Kidney epithelial cell (primary cell): ENCODE measurements at regions not wholly inside any gene's neighbourhood (a gene's known extent, or its start where the extent isn't known, plus 50 kb on each side); places are given as distances from the start of the nearest gene placed in this dataset.
A peak's percentile ranks its signal among the peaks of the same experiment; 100 is the strongest.

Experiments used
- DNase-seq: peaks from one replicate; pipeline ENCODE4 v3.0.0-alpha.2; 2010; ENCODE audit warnings: low read depth
- H3K27me3 ChIP-seq: 2 replicates; pipeline ENCODE4 v1.6.0; 2011; ENCODE audit warnings: low read length; ENCODE audit not compliant: control insufficient read depth, insufficient read depth
- H3K36me3 ChIP-seq: 2 replicates; pipeline ENCODE4 v1.5.1; 2011; ENCODE audit warnings: low read length; ENCODE audit not compliant: control insufficient read depth, insufficient read depth
- H3K4me3 ChIP-seq: 2 replicates; pipeline ENCODE4 v1.5.1; 2011; ENCODE audit warnings: low read depth, mild to moderate bottlenecking, control low read depth, low read length
- TF ChIP-seq, protein P1 (sequence below): IDR thresholded peaks from 2 replicates; pipeline ENCODE4 v1.5.1; 2011; ENCODE audit warnings: mild to moderate bottlenecking, moderate library complexity, low read length, control low read depth, inconsistent platforms; ENCODE audit not compliant: insufficient read depth, poor library complexity, severe bottlenecking

DNA sequence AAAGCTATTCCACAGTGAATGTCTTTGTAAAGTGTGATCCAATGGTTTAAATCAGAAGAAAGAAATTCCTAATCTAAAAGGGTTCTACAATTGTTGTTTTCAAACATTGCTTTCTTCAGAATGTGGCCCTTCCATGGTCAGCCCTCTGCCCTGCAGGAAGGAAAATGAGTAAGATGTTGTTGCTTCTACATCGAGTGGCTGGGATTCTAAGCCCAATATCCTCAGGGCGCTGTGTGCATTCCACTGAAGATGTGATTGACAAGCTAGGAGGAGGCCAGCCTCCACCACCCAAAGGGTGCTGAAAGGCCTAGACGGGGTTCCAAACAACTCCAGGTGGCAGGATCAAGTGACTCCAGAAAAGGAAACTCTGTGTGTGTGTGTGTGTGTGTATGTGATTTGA, 316.9 kb upstream of the TSHZ3 start:
- no peaks in the 10 kb centered on the region for H3K36me3 ChIP-seq
- no peak for DNase-seq
- H3K27me3 ChIP-seq: no peaks in the 10 kb centered on the region
- TF ChIP-seq, protein P1, sequence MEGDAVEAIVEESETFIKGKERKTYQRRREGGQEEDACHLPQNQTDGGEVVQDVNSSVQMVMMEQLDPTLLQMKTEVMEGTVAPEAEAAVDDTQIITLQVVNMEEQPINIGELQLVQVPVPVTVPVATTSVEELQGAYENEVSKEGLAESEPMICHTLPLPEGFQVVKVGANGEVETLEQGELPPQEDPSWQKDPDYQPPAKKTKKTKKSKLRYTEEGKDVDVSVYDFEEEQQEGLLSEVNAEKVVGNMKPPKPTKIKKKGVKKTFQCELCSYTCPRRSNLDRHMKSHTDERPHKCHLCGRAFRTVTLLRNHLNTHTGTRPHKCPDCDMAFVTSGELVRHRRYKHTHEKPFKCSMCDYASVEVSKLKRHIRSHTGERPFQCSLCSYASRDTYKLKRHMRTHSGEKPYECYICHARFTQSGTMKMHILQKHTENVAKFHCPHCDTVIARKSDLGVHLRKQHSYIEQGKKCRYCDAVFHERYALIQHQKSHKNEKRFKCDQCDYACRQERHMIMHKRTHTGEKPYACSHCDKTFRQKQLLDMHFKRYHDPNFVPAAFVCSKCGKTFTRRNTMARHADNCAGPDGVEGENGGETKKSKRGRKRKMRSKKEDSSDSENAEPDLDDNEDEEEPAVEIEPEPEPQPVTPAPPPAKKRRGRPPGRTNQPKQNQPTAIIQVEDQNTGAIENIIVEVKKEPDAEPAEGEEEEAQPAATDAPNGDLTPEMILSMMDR: no peak
- H3K4me3 ChIP-seq: no peak overlapping the region

DNA sequence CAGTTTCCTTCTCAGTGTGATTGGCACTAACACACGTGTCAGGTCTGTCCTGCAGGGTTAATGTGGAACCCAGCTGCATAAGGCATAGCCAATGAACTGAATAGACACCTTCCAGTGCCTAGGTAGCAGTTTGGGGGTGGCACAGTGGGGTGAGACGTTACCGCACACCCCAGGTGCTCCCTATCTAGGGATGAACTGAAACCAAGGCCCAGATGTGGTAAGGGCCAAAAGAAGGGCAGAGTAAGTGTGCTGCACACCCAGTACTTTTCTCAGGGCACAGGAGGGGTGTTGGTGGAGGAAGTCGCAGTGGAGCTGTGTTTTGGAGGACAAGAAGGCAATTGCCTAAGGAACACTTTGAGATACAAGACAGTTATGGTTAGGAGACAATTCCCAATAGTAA, 317.9 kb upstream of the TSHZ3 start:
- H3K4me3 ChIP-seq: no peak overlapping the region
- TF ChIP-seq, protein P1: no peak
- DNase-seq: no peak
- H3K27me3 ChIP-seq: no peaks in the 10 kb centered on the region
- H3K36me3 ChIP-seq: no peaks in the 10 kb centered on the region

DNA sequence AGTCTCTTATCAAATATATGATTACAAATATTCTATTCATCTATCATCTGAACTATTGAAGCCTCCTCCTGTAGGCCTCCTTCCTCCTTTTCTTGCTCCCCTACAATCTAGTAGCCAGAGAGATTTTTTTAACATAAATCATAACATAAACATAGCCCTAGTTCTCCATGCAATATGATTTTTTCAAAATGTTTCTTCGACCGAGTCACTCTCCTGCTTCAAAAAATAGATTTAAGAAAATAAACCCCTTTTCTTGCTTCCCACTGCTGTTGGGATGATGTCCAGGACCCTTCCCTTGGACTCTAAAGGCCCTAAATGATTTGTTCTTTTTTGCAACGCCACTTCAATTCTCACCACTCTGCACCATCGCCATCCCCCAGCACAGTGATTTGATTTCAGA, 319.7 kb upstream of the TSHZ3 start:
- Histone ChIP-seq H3K36me3 (no peaks in the 10 kb centered on the region), H3K27me3 (no peaks in the 10 kb centered on the region), H3K4me3 (no peak overlapping the region)
- no peak for DNase-seq
- TF ChIP-seq, protein P1: no peak

DNA sequence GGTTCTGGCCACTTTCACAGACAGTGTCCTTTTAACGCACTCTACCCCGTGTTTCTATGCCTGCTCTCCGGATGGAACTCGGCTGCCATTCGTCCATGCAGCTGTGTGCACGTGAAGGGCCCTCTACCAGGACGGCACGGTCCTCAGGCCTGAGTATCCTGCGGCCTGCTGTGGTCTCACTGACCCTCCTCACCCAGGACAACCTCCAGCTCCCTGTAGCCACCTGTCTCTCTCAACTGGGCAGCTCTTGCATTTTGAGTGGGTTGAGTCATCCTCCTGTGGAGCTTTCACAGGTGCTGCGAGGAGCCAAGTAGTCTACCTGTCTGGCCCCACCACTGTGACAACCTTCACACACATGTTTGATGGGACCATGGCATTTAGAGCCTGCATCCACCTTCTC, 321.7 kb upstream of the TSHZ3 start:
- DNase-seq: no peak
- Histone ChIP-seq H3K4me3 (no peak overlapping the region), H3K36me3 (no peaks in the 10 kb centered on the region), H3K27me3 (no peaks in the 10 kb centered on the region)
- TF ChIP-seq, protein P1: no peak

DNA sequence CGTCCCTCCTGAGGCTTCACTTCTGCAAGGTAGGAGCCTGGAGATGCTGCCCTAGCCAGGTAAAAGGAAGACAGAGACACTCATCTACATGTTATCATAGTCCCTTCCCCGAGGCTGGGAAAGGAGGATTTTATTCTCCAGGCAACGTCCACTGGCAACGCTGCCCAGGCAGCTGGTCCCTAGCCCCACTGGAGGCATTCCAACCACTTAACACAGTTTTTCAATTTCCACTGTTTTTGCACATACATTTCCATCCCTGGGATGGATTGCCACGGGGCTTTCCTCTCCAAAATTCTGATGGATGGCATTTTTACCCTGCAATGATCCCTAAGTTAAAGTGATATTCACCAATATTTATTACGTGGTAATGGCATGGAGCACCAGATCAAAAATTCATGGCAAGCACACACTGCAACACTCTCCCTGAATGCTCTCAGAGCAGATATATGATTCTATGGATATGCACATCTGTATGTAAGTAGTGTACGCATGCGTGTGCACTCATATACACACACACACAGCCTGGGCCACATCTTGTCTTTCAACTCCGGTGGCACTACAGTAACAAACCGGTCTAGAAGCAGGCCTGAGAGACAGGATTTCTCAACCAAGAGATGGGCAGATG, 322.3 kb upstream of the TSHZ3 start:
- Histone ChIP-seq H3K4me3 (no peak overlapping the region), H3K36me3 (no peaks in the 10 kb centered on the region), H3K27me3 (no peaks in the 10 kb centered on the region)
- TF ChIP-seq, protein P1: no peak
- no peak for DNase-seq

- Histone ChIP-seq H3K4me3 (no peak overlapping the region), H3K27me3 (no peaks in the 10 kb centered on the region), H3K36me3 (no peaks in the 10 kb centered on the region)
- TF ChIP-seq, protein P1: no peak
- DNase-seq: peak; percentile 25
Measured at GRCh38 chr19:31674503-31675192, 325.4 kb upstream of the TSHZ3 start.
